ENCODE measurements at regions not wholly inside any gene's neighbourhood (a gene's known extent, or its start where the extent isn't known, plus 50 kb on each side); places are given as distances from the start of the nearest gene placed in this dataset.
"Not testable (repeated sequence)": the region's sequence is repeated elsewhere in the genome, so short reads cannot be mapped to it uniquely, and the experiment has no call there.

DNA sequence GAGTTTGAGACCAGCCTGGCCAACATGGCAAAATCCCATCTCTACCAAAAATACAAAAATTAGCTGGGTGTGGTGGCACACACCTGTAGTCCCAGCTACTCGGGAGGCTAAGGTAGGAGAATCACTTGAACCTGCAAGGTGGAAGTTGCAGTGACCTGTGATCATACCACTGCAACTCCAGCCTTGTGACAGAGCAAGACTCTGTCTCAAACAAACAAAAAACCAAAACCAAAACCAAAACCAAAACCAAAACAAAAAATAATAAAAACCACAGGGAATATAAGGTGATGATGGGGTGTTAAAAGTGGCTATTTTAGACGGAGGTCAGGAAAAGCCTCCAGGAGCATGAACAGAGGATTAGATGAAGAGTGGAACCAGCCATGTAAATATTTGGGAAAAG, 96.3 kb upstream of the ARRDC3 start:
- not testable (repeated sequence) for TF ChIP-seq SMAD3 (CRISPR knock-in tag; IDR thresholded peaks at IDR 0.05; ENCODE audit: borderline replicate concordance); ATF1 (CRISPR knock-in tag; IDR thresholded peaks at IDR 0.05); ETV6 (CRISPR knock-in tag; IDR thresholded peaks at IDR 0.05); NFYB (CRISPR knock-in tag; conservative IDR thresholded peaks at IDR 0.05; ENCODE audit: low read depth); JAZF1 (CRISPR knock-in tag; IDR thresholded peaks at IDR 0.05)
- TF ChIP-seq, protein P1, sequence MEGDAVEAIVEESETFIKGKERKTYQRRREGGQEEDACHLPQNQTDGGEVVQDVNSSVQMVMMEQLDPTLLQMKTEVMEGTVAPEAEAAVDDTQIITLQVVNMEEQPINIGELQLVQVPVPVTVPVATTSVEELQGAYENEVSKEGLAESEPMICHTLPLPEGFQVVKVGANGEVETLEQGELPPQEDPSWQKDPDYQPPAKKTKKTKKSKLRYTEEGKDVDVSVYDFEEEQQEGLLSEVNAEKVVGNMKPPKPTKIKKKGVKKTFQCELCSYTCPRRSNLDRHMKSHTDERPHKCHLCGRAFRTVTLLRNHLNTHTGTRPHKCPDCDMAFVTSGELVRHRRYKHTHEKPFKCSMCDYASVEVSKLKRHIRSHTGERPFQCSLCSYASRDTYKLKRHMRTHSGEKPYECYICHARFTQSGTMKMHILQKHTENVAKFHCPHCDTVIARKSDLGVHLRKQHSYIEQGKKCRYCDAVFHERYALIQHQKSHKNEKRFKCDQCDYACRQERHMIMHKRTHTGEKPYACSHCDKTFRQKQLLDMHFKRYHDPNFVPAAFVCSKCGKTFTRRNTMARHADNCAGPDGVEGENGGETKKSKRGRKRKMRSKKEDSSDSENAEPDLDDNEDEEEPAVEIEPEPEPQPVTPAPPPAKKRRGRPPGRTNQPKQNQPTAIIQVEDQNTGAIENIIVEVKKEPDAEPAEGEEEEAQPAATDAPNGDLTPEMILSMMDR (IDR thresholded peaks at IDR 0.05) = not testable (repeated sequence)
